ENCODE measurements at regions not wholly inside any gene's neighbourhood (a gene's known extent, or its start where the extent isn't known, plus 50 kb on each side); places are given as distances from the start of the nearest gene placed in this dataset.
"Not testable (repeated sequence)": the region's sequence is repeated elsewhere in the genome, so short reads cannot be mapped to it uniquely, and the experiment has no call there.

DNA sequence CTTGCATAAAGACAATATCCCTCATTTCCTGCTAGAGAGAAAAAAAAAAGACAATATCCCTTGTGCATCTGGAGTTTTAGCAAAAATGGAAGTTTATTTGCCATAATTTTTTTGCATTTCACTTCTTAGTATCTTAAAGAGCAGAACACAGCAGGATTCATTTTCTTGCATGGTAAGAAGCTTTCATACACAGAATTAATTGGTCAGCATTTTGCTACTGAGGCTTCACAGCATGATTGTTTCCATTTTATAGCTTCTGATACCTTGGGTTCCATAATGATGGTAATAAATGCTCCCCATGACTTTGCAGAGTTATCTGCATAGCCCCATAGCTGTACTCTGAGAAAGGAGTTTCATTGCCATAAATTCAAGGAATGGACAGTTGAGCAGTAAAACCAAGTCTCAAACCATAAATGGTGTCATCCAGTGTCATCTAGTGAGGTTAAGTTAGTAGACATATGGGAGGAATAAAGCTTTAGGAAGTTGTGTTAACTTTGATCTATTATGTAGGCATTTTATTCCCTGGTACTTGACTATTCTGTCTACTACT is 88.8 kb upstream of the PLD5 start:
- Mint-ChIP-seq H3K27ac (no peak overlapping the region), H3K4me1 (no peaks in the 10 kb centered on the region), H3K9me3 (peaks cover 6% of the 10 kb centered on the region), H3K27me3 (ENCODE audit: low read depth) (peaks cover 18% of the 10 kb centered on the region), H3K36me3 (peaks cover 2% of the 10 kb centered on the region), H3K4me3 (no peak overlapping the region)
- no peak for TF ChIP-seq CTCF (IDR thresholded peaks at IDR 0.05; ENCODE audit: unreplicated experiment)
- DNase-seq (ENCODE audit: low spot score in 2 of 2, unreplicated experiment in 2 of 2): no peak

DNA sequence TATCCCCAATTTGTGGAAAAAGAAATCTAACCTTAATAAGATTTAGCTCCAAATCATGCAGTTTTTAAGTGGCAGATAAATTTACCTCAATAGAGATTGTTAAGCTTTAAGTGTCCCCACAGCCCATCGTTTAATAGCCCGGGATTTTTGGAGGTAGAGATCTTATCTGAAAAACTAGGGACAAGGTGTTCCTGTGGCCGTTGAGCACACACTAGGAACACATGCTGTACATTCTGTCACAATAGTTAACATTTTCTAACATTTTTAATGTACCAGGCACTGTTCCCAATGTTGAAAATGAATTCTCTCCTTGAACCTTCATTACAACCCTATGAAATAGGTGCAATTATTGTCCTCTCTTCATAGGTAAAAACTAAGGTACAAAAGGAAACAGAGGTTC is 85.7 kb upstream of the PLD5 start:
- Mint-ChIP-seq H3K9me3 (no peaks in the 10 kb centered on the region), H3K27ac (no peak overlapping the region), H3K4me1 (no peaks in the 10 kb centered on the region), H3K27me3 (ENCODE audit: low read depth) (peaks cover 18% of the 10 kb centered on the region), H3K36me3 (no peaks in the 10 kb centered on the region), H3K4me3 (no peak overlapping the region)
- TF ChIP-seq CTCF (IDR thresholded peaks at IDR 0.05; ENCODE audit: unreplicated experiment): no peak
- no peak for DNase-seq (ENCODE audit: low spot score in 2 of 2, unreplicated experiment in 2 of 2)

DNA sequence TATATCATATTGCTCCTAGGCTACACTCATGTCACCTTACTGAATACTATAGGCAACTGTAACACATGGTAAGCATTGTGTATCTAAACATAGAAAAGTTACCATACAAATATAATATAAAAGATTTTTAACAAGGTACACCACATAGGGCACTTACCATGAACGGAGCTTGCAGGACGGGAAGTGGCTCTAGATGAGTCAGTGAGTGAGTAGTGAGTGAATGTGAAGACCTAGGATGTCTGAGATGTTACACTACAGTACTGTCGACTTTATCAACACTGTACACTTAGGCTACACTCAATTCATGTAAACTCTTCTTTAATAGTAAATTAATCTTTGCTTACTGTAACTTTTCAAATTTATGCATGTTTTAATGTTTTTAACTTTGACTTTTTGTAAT is 81.0 kb upstream of the PLD5 start:
- TF ChIP-seq CTCF (IDR thresholded peaks at IDR 0.05; ENCODE audit: unreplicated experiment): no peak
- H3K27me3 Mint-ChIP-seq (ENCODE audit: low read depth): peaks cover 20% of the 10 kb centered on the region
- H3K9me3 Mint-ChIP-seq: no peaks in the 10 kb centered on the region
- H3K36me3 Mint-ChIP-seq: no peaks in the 10 kb centered on the region
- no peak overlapping the region for H3K27ac Mint-ChIP-seq
- no peaks in the 10 kb centered on the region for H3K4me1 Mint-ChIP-seq
- no peak overlapping the region for H3K4me3 Mint-ChIP-seq
- no peak for DNase-seq (ENCODE audit: low spot score in 2 of 2, unreplicated experiment in 2 of 2)

DNA sequence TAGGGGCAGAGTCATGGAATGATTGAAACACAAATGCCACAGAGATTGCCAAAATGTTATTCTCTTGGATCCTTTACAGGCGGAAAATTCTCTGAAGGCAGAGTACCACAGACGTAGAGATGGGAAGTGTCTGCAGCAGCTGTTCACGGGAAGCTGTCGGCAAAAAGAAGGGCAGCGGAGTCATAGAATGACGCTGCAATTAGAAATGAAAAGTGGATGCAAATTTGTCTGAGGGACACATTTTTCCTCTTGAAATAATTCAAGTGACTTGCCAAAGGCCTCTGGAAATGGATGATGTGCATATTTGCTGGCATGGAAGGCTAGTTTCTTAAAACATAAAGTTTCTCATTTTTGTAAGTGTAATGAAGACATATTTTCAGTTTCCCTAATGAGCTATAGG is 77.5 kb upstream of the PLD5 start:
- DNase-seq (ENCODE audit: low spot score in 2 of 2, unreplicated experiment in 2 of 2): no peak
- H3K9me3 Mint-ChIP-seq: peaks cover 25% of the 10 kb centered on the region
- H3K36me3 Mint-ChIP-seq: no peaks in the 10 kb centered on the region
- no peak overlapping the region for H3K4me3 Mint-ChIP-seq
- H3K27me3 Mint-ChIP-seq (ENCODE audit: low read depth): peaks cover 13% of the 10 kb centered on the region
- no peak overlapping the region for H3K27ac Mint-ChIP-seq
- TF ChIP-seq CTCF (IDR thresholded peaks at IDR 0.05; ENCODE audit: unreplicated experiment): no peak
- H3K4me1 Mint-ChIP-seq: no peaks in the 10 kb centered on the region

DNA sequence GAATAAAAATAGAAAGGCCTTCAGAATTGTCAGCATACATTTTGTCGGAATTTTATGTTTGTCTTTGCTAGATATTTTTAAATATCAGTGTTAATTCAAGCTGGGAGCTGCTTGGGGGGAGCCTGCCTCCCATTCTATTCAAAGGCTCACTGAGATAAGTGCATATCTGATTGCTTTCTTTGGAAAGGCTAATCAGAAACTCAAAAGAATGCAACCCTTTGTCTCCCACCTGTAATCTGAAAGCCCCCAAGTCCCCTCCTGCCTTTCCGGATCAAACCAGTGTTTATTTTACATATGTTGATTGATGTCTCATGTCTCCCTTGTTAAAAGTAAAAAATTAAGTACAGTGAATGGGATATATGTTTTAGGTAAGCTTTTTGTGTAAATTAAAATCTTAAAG is 69.3 kb upstream of the PLD5 start:
- not testable (repeated sequence) for H3K27me3 Mint-ChIP-seq (ENCODE audit: low read depth); H3K4me1 Mint-ChIP-seq; DNase-seq (ENCODE audit: low spot score in 2 of 2, unreplicated experiment in 2 of 2); H3K27ac Mint-ChIP-seq; H3K36me3 Mint-ChIP-seq; H3K4me3 Mint-ChIP-seq
- peaks cover 65% of the 10 kb centered on the region for H3K9me3 Mint-ChIP-seq

GRCh38 chr1:242586360-242586680 is 61.8 kb upstream of the PLD5 start:
- DNase-seq (ENCODE audit: low spot score in 2 of 2, unreplicated experiment in 2 of 2): no peak
- H3K4me1 Mint-ChIP-seq: no peaks in the 10 kb centered on the region
- H3K27me3 Mint-ChIP-seq (ENCODE audit: low read depth): peaks cover 5% of the 10 kb centered on the region
- TF ChIP-seq CTCF (IDR thresholded peaks at IDR 0.05; ENCODE audit: unreplicated experiment): no peak
- H3K36me3 Mint-ChIP-seq: no peaks in the 10 kb centered on the region
- no peak overlapping the region for H3K4me3 Mint-ChIP-seq
- H3K27ac Mint-ChIP-seq: no peak overlapping the region
- H3K9me3 Mint-ChIP-seq: peaks cover 29% of the 10 kb centered on the region
